HCT116 (cell line): ENCODE measurements at regions not wholly inside any gene's neighbourhood (a gene's known extent, or its start where the extent isn't known, plus 50 kb on each side); places are given as distances from the start of the nearest gene placed in this dataset.

Experiments
- ATAC-seq: fragments of 200-7000 bp; cut with Tn5 transposase; 2 replicates; pipeline ENCODE4 v1.9.1; 2020; ENCODE audit warnings: mild to moderate bottlenecking, moderate library complexity
- BruUV-seq: library from RNA; stranded (reverse); fragments of 400-500 nt; replicated peaks from 2 replicates; lab custom pipeline; 2021; lab: Mats Ljungman, UMichigan
- CTCF ChIA-PET: fragments of 300-600 bp; sonication (Branson Sonifier 250); formaldehyde crosslinking; loops from one replicate; lab custom pipeline; 2021; ENCODE audit warnings: antibody characterized with exemption; lab: Charles Lee
- POLR2A ChIA-PET: fragments of 300-600, 350-600 bp; sonication (Branson Sonifier 250); formaldehyde crosslinking; loops from one replicate; lab custom pipeline; 2021; ENCODE audit warnings: antibody characterized with exemption; lab: Charles Lee
- RAD21 ChIA-PET, 2 experiments: fragments of 300-600 bp; sonication (Branson Sonifier 250); formaldehyde crosslinking; loops; one replicate each; lab custom pipeline; 2023; ENCODE audit warnings: low total read pairs in 2 of 2; ENCODE audit not compliant: uncharacterized antibody in 2 of 2, unreplicated experiment in 2 of 2, low non-redundant PET in 1 of 2; lab: Charles Lee
- DNase-seq: peaks from one replicate; pipeline ENCODE4 v3.0.0-alpha.2; 2010; ENCODE audit warnings: low read depth, low spot score
- H2AFZ ChIP-seq: fragments of 200-600 bp; shearing (Covaris generic), sonication (generic); 2 replicates; pipeline ENCODE4 v1.6.1; 2017; ENCODE audit warnings: low read depth, mixed run types, mixed read lengths, antibody characterized with exemption, low read length; ENCODE audit not compliant: poor library complexity, severe bottlenecking
- H3K27ac ChIP-seq: 2 replicates; pipeline ENCODE4 v1.5.1; 2012; ENCODE audit warnings: low read depth, low read length
- H3K27me3 ChIP-seq: fragments of 200-600 bp; sonication (generic); 2 replicates; pipeline ENCODE4 v1.6.1; 2016; ENCODE audit warnings: mixed run types, low read length, mixed read lengths; ENCODE audit not compliant: insufficient read depth
- H3K36me3 ChIP-seq, 2 experiments: fragments of 200-500 bp in 1 of 2; fragments of 200-600 bp in 1 of 2; sonication (Bioruptor generic) in 1 of 2; sonication (generic) in 1 of 2; 2 replicates each; pipeline versions ENCODE4 v1.5.1 to v1.6.1; 2014 to 2016; ENCODE audit warnings: low read length in 2 of 2, inconsistent platforms in 1 of 2, mixed read lengths in 1 of 2, mixed run types in 1 of 2; ENCODE audit not compliant: insufficient read depth in 2 of 2, control insufficient read depth in 1 of 2
- H3K4me1 ChIP-seq, 2 experiments: fragments of 200-600 bp in 1 of 2; sonication (generic) in 1 of 2; 2 replicates each; pipeline versions ENCODE4 v1.5.1 to v1.6.1; 2012 to 2017; ENCODE audit warnings: low read length in 2 of 2, inconsistent platforms in 1 of 2, mild to moderate bottlenecking in 1 of 2, mixed read lengths in 1 of 2, mixed run types in 1 of 2, moderate library complexity in 1 of 2; ENCODE audit not compliant: insufficient read depth in 2 of 2, control insufficient read depth in 1 of 2
- H3K4me2 ChIP-seq: fragments of 200-600 bp; sonication (generic); 2 replicates; pipeline ENCODE4 v1.6.1; 2017; ENCODE audit warnings: mixed run types, low read length, mixed read lengths
- H3K4me3 ChIP-seq, 2 experiments: fragments of 200-600 bp in 1 of 2; sonication (generic) in 1 of 2; replicated peaks in 1 of 2; 2 replicates each; pipeline ENCODE4 v1.5.1; 2011 to 2016; ENCODE audit warnings: low read length in 2 of 2, control low read depth in 1 of 2, low read depth in 1 of 2, mild to moderate bottlenecking in 1 of 2, mixed read lengths in 1 of 2, mixed run types in 1 of 2
- H3K79me2 ChIP-seq: fragments of 200-600 bp; sonication (generic); 2 replicates; pipeline ENCODE4 v1.6.1; 2017; ENCODE audit warnings: mild to moderate bottlenecking, mixed run types, low read length, moderate library complexity, mixed read lengths; ENCODE audit not compliant: insufficient read depth
- H3K9ac ChIP-seq: fragments of 200-600 bp; sonication (generic); 2 replicates; pipeline ENCODE4 v1.6.1; 2016; ENCODE audit warnings: low read length, mixed read lengths
- H3K9me2 ChIP-seq: fragments of 200-600 bp; sonication (generic), shearing (Covaris generic); 2 replicates; pipeline ENCODE4 v1.6.1; 2017; ENCODE audit warnings: mixed run types, mild to moderate bottlenecking, moderate library complexity; ENCODE audit not compliant: insufficient read depth
- H3K9me3 ChIP-seq, 2 experiments: fragments of 200-500 bp in 1 of 2; fragments of 200-600 bp in 1 of 2; sonication (Bioruptor generic) in 1 of 2; sonication (generic) in 1 of 2; 2 replicates each; pipeline ENCODE4 v1.6.1; 2014 to 2017; ENCODE audit warnings: low read length in 2 of 2, mixed read lengths in 2 of 2, inconsistent platforms in 1 of 2, low read depth in 1 of 2, mild to moderate bottlenecking in 1 of 2, mixed run types in 1 of 2, moderate library complexity in 1 of 2; ENCODE audit not compliant: control insufficient read depth in 1 of 2, insufficient read depth in 1 of 2
- H4K20me1 ChIP-seq: fragments of 200-600 bp; sonication (generic), shearing (Covaris generic); 2 replicates; pipeline ENCODE4 v1.6.1; 2017; ENCODE audit warnings: mixed run types, mild to moderate bottlenecking, moderate library complexity; ENCODE audit not compliant: insufficient read depth
- ATF3 ChIP-seq: IDR thresholded peaks from 2 replicates; pipeline ENCODE4 v1.6.1; 2012
- CBX3 ChIP-seq: IDR thresholded peaks from 2 replicates; pipeline ENCODE4 v1.6.1; 2012; ENCODE audit warnings: low read depth
- CEBPB ChIP-seq: IDR thresholded peaks from 2 replicates; pipeline ENCODE4 v1.6.1; 2012; ENCODE audit warnings: low read depth
- CTCF ChIP-seq, 3 experiments: fragments of 200-600 bp in 1 of 3; sonication (generic) in 1 of 3; IDR thresholded peaks in 2 of 3; conservative IDR thresholded peaks in 1 of 3; 2 replicates each; pipeline ENCODE4 v1.5.1; 2012 to 2017; ENCODE audit warnings: low read depth in 2 of 3, low read length in 2 of 3, antibody characterized with exemption in 1 of 3, borderline replicate concordance in 1 of 3, control low read depth in 1 of 3, mild to moderate bottlenecking in 1 of 3, mixed read lengths in 1 of 3, mixed run types in 1 of 3, moderate library complexity in 1 of 3; ENCODE audit not compliant: insufficient read depth in 1 of 3
- EGR1 ChIP-seq: IDR thresholded peaks from 2 replicates; pipeline ENCODE4 v1.6.1; 2012; ENCODE audit warnings: low read depth
- ELF1 ChIP-seq: IDR thresholded peaks from 2 replicates; pipeline ENCODE4 v1.6.1; 2012; ENCODE audit warnings: low read depth, borderline replicate concordance
- EZH2phosphoT487 ChIP-seq: fragments of 200-600 bp; IDR thresholded peaks from 2 replicates; pipeline ENCODE4 v1.6.1; 2018; ENCODE audit warnings: antibody characterized with exemption, borderline replicate concordance
- JUND ChIP-seq: IDR thresholded peaks from 2 replicates; pipeline ENCODE4 v1.6.1; 2012
- POLR2A ChIP-seq: IDR thresholded peaks from 2 replicates; pipeline ENCODE4 v1.7.0; 2011; ENCODE audit warnings: borderline replicate concordance; ENCODE audit not compliant: insufficient read depth, insufficient read length; ENCODE audit errors: extremely low read depth
- POLR2AphosphoS5 ChIP-seq: IDR thresholded peaks from 2 replicates; pipeline ENCODE4 v1.6.1; 2011; ENCODE audit warnings: mild to moderate bottlenecking, low read depth, low read length, moderate library complexity
- RAD21 ChIP-seq: IDR thresholded peaks from 2 replicates; pipeline ENCODE4 v1.6.1; 2012; ENCODE audit warnings: low read depth, mild to moderate bottlenecking
- SIN3A ChIP-seq: IDR thresholded peaks from 2 replicates; pipeline ENCODE4 v1.6.1; 2012; ENCODE audit warnings: low read depth
- SP1 ChIP-seq: IDR thresholded peaks from 2 replicates; pipeline ENCODE4 v1.6.1; 2012; ENCODE audit warnings: low read depth
- SRF ChIP-seq: IDR thresholded peaks from 2 replicates; pipeline ENCODE4 v1.6.1; 2012; ENCODE audit warnings: low read depth
- TCF7L2 ChIP-seq: IDR thresholded peaks from 2 replicates; pipeline ENCODE4 v1.7.0; 2011; ENCODE audit warnings: borderline replicate concordance, inconsistent platforms; ENCODE audit not compliant: insufficient read depth, insufficient read length; ENCODE audit errors: extremely low read depth
- YY1 ChIP-seq: IDR thresholded peaks from 2 replicates; pipeline ENCODE4 v1.6.1; 2011; ENCODE audit warnings: low read length, low read depth, moderate library complexity, mild to moderate bottlenecking; ENCODE audit not compliant: insufficient replicate concordance; ENCODE audit errors: extremely low read depth
- ZBTB33 ChIP-seq: IDR thresholded peaks from 2 replicates; pipeline ENCODE4 v1.6.1; 2011; ENCODE audit warnings: mild to moderate bottlenecking, low read length, moderate library complexity; ENCODE audit not compliant: insufficient replicate concordance; ENCODE audit errors: extremely low read depth
- ZNF274 ChIP-seq: fragments of 200-500 bp; sonication (Bioruptor generic); IDR thresholded peaks from 2 replicates; pipeline ENCODE4 v1.6.1; 2014; ENCODE audit warnings: mild to moderate bottlenecking, low read depth, low read length, inconsistent platforms
- intact Hi-C: fragments of 100-400 bp; cut with micrococcal nuclease; formaldehyde crosslinking; loops from 2 replicates; pipeline ENCODE4 v1.10.0; 2022

GRCh38 chr13:60753641-60754040, 356.6 kb downstream of the TDRD3 start (continued):
- no peak for TF ChIP-seq CTCF (IDR thresholded peaks at IDR 0.05 in 2 of 3, conservative IDR thresholded peaks at IDR 0.05 in 1 of 3; ENCODE audit: borderline replicate concordance in 1 of 3, insufficient read depth in 1 of 3, low read depth in 2 of 3, low read length in 2 of 3)
- no peak for TF ChIP-seq SP1
- no peak for TF ChIP-seq ELF1
- no peak for TF ChIP-seq EZH2phosphoT487
- no peak for TF ChIP-seq ZNF274
- TF ChIP-seq ATF3 = no peak
- no peak for TF ChIP-seq TCF7L2
- no peak for TF ChIP-seq SRF
- TF ChIP-seq, all 23 proteins: peak for 0

GRCh38 chr13:60745343-60745742, 348.3 kb downstream of the TDRD3 start:
- Histone ChIP-seq H3K79me2 (no peaks in the 10 kb centered on the region), H3K27me3 (no peaks in the 10 kb centered on the region), H3K4me1 (no peaks in the 10 kb centered on the region), H3K4me3 (no peak overlapping the region), H3K9me2 (no peaks in the 10 kb centered on the region), H4K20me1 (no peaks in the 10 kb centered on the region), H3K9me3 (no peaks in the 10 kb centered on the region), H3K36me3 (no peaks in the 10 kb centered on the region), H3K27ac (no peak overlapping the region), H2AFZ (no peak overlapping the region), H3K9ac (no peak overlapping the region), H3K4me2 (no peak overlapping the region)
- intact Hi-C loops = no loop called here
- ATAC-seq (no peak), DNase-seq (no peak)
- RAD21 ChIA-PET = no interaction called here
- BruUV-seq = no TSS peak
- POLR2A ChIA-PET = no interaction called here
- CTCF ChIA-PET = no interaction called here
- TF ChIP-seq EZH2phosphoT487 = no peak
- TF ChIP-seq SRF = no peak
- no peak for TF ChIP-seq EGR1
- TF ChIP-seq POLR2A = no peak
- no peak for TF ChIP-seq SIN3A
- no peak for TF ChIP-seq POLR2AphosphoS5
- TF ChIP-seq ELF1 = no peak
- no peak for TF ChIP-seq TCF7L2
- no peak for TF ChIP-seq CTCF (IDR thresholded peaks at IDR 0.05 in 2 of 3, conservative IDR thresholded peaks at IDR 0.05 in 1 of 3; ENCODE audit: borderline replicate concordance in 1 of 3, insufficient read depth in 1 of 3, low read depth in 2 of 3, low read length in 2 of 3)
- no peak for TF ChIP-seq JUND
- no peak for TF ChIP-seq YY1
- no peak for TF ChIP-seq ATF3
- TF ChIP-seq ZNF274 = no peak
- TF ChIP-seq CEBPB = no peak
- TF ChIP-seq ZBTB33 = no peak
- no peak for TF ChIP-seq CBX3
- no peak for TF ChIP-seq RAD21
